ENCODE measurements at regions not wholly inside any gene's neighbourhood (a gene's known extent, or its start where the extent isn't known, plus 50 kb on each side); places are given as distances from the start of the nearest gene placed in this dataset.
"Not testable (repeated sequence)": the region's sequence is repeated elsewhere in the genome, so short reads cannot be mapped to it uniquely, and the experiment has no call there.

- DNase-seq: no peak
Observed at GRCh38 chr4:60817609-60818008, 382.5 kb upstream of the ADGRL3 start.

DNA sequence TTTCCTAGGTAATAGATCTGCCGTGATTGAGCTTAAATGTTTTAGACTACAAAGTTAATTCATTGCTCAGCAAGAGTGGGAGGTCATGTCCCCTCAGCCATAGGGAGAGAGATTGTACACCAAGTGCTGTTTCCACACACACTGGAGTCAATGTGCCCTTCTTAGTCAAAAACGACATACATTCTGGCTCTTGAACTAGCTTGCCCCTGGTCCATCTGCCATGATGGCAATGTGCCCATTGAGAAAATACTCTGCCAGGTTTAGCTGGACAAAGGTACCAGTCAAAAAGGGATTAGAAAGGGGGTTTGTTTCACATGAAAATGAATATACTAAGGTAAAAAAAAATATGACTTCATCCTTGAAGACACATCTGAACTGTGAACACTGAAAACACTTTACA lies 377.1 kb upstream of the ADGRL3 start:
- no peak for DNase-seq

- no peak for DNase-seq
Observed at GRCh38 chr4:60840020-60840419, 360.1 kb upstream of the ADGRL3 start.

DNA sequence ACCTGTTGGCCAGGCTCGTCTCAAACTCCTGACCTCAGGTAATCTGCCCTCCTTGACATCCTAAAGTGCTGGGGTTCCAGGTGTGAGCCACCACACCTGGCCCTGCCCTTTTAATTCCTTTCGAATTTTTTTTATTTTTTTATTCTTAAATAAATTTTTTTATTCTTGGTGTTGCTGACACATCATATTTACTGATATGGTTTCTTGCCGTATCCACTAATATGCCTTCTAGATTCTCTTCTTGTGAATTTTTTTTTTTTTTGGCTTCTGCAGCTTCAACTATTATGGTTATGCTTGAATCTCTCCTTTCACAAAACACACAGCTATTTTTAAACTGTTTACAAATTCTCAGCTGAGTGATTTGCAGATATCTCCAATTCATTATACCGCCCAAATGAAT lies 353.4 kb upstream of the ADGRL3 start:
- no peak for DNase-seq

GRCh38 chr4:60847614-60848013 lies 352.5 kb upstream of the ADGRL3 start:
- DNase-seq: no peak

- DNase-seq: peak; percentile 15
Observed at GRCh38 chr4:60857130-60857753, 342.9 kb upstream of the ADGRL3 start.

GRCh38 chr4:60863442-60863841 lies 336.7 kb upstream of the ADGRL3 start:
- DNase-seq: no peak

DNA sequence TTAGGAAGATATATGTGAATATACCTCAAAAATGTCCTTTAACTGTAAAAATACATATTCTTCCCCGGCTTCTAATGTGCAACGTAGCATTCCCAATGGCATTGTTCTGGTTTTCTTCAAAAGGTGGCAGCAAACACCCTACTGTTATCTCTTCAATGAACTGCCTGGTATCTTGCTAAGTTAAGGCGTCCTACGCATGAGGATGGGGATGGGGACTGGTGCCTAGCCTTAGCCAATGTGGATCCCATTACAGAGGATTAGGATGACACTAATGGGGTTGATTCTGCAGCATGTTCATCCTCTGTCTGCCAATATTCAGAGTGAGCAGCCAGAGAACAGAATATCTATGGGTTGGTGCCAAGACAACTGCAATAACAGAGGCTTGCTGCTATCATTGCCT lies 334.9 kb upstream of the ADGRL3 start:
- peak; percentile 18 for DNase-seq

DNA sequence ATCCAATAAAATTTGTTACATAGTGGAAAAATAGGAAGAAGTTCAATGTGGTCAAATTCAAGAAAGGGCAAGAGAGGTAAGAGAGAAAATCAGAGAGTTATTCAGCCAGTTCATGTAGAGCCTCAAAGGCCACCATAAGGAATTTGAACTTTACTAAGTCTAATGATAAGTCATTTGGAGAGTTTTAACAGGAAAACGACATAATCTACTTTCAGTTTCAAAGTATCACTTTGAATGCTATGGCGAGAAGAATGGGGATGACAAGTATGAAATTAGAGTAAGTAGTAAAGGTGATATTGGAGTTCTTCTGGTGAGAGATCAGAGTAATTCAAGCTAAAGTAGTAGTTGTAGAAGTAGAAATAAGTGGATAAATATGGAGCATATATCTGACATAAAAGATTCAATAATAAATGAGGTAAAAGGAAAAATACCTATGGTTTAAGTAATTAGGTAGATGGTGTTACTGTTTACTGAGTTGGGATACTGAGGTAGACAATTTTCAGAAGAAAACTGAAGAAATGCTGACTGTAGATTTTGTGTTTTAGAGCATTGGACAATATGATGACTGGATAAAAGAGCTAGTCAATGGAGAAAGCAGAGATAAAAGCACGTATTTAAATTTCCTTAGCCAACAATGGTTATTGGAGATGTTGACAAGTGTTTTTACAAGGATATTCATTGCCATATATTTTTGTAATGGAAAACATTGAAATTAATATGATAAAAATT lies 331.7 kb upstream of the ADGRL3 start:
- DNase-seq: no peak

DNA sequence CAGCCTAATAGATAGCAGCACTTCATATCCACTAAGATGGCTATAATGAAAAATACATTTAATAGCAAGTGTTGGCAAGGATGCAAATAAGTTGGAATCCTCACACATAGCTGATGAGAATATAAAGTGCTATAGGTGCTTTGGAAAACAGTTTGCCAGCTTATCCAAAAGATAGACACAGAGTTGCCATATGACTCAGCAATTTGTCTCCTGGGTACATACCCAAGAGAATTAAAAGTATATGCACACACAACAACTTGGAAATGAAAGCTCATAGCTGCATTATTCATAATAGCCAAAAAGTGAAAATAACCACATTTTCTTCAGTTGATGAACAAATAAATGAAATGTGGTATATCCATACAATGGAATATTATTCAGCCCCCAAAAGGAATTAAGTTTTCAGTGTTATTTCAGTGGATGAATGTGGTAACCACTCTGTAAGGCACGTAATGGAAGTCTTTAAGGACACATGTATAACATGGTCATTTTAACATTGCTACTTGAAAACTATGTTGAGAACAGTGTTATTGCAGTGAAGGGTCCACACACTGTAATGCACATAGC lies 320.9 kb upstream of the ADGRL3 start:
- DNase-seq: no peak

GRCh38 chr4:60884587-60884986 lies 315.5 kb upstream of the ADGRL3 start:
- peak; percentile 29 for DNase-seq

- peak; percentile 16 for DNase-seq
Observed at GRCh38 chr4:60885011-60885410, 315.1 kb upstream of the ADGRL3 start.

DNA sequence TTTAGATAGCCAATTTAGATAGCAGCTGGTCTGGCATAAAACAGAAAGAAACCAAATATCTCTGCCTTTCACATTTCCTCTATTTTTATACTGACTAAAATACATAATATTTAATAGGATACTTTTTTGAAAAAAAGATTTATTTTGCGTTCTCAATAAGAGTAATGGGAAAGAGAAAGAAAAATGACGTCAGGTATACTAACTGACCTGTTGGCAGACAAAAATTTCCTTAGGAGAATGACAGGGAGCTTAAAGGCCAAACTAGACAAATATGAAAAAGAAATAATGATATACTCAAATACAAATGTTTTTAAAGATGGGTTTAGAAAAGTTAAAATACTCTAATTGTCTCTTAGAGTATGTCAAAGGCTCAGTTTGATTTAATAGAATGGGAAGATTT lies 309.4 kb upstream of the ADGRL3 start:
- no peak for DNase-seq

DNA sequence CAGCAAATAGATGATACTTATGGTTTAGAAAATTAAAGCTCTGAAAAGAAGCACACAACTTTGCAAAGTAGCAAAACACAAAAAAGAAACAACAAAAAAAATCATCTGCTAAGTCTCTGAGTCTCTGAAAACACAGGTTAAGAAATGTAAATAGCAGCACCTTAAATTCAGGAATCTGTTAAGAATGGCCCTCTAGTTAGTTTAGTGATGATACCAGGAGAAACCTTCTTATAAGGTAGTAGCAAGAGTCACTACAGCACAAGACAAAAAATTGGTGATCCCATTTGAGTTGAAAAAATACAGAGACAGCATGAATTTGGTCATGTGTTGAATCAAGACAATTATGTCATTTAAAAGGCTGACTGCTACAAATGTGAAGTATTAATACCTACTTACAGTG lies 308.2 kb upstream of the ADGRL3 start:
- no peak for DNase-seq

- DNase-seq: peak; percentile 7
Observed at GRCh38 chr4:60897415-60897814, 302.7 kb upstream of the ADGRL3 start.

GRCh38 chr4:60905162-60905561 lies 295.0 kb upstream of the ADGRL3 start:
- DNase-seq: no peak

GRCh38 chr4:60911127-60911526 lies 289.0 kb upstream of the ADGRL3 start:
- DNase-seq: no peak

GRCh38 chr4:60913002-60913401 lies 287.1 kb upstream of the ADGRL3 start:
- peak; percentile 55 for DNase-seq

GRCh38 chr4:60913671-60914070 lies 286.5 kb upstream of the ADGRL3 start:
- DNase-seq: no peak

GRCh38 chr4:60921735-60922134 lies 278.4 kb upstream of the ADGRL3 start:
- DNase-seq: not testable (repeated sequence)

GRCh38 chr4:60923075-60923474 lies 277.1 kb upstream of the ADGRL3 start:
- no peak for DNase-seq

- DNase-seq: no peak
Observed at GRCh38 chr4:60926624-60927023, 273.5 kb upstream of the ADGRL3 start.

- DNase-seq: no peak
Observed at GRCh38 chr4:60930866-60931265, 269.3 kb upstream of the ADGRL3 start.

GRCh38 chr4:60934566-60935295 lies 265.4 kb upstream of the ADGRL3 start:
- no peak for DNase-seq
